BE2C (cell line): ENCODE measurements at regions not wholly inside any gene's neighbourhood (a gene's known extent, or its start where the extent isn't known, plus 50 kb on each side); places are given as distances from the start of the nearest gene placed in this dataset.
"Not testable (repeated sequence)": the region's sequence is repeated elsewhere in the genome, so short reads cannot be mapped to it uniquely, and the experiment has no call there.

Experiments
- DNase-seq: peaks from one replicate; pipeline ENCODE4 v3.0.0-alpha.2; 2020
- H3K27me3 ChIP-seq: fragments of 250-450 bp; sonication (Bioruptor Pico); 2 replicates; pipeline ENCODE4 v1.5.1; 2020; ENCODE audit warnings: mild to moderate bottlenecking
- H3K36me3 ChIP-seq: fragments of 250-450 bp; sonication (Bioruptor Pico); 2 replicates; pipeline ENCODE4 v1.5.1; 2020; ENCODE audit warnings: mild to moderate bottlenecking
- H3K4me1 ChIP-seq: fragments of 250-450 bp; sonication (Bioruptor Pico); 2 replicates; pipeline ENCODE4 v1.5.1; 2020
- H3K4me3 ChIP-seq: 2 replicates; pipeline ENCODE4 v1.5.1; 2011; ENCODE audit warnings: low read depth, low read length
- H3K9me3 ChIP-seq: fragments of 250-450 bp; sonication (Bioruptor Pico); 2 replicates; pipeline ENCODE4 v1.5.1; 2020
- CTCF ChIP-seq: IDR thresholded peaks from 2 replicates; pipeline ENCODE4 v1.5.1; 2012; ENCODE audit warnings: mild to moderate bottlenecking, low read depth, low read length

- Histone ChIP-seq H3K27me3 (no peaks in the 10 kb centered on the region), H3K4me1 (no peaks in the 10 kb centered on the region), H3K4me3 (no peak overlapping the region), H3K9me3 (no peaks in the 10 kb centered on the region), H3K36me3 (no peaks in the 10 kb centered on the region)
- TF ChIP-seq CTCF: no peak
- DNase-seq: no peak
These were observed 57.5 kb upstream of the ALX4 start for GRCh38 chr11:44367452-44367851.

GRCh38 chr11:44368886-44369285, 58.9 kb upstream of the ALX4 start:
- Histone ChIP-seq H3K4me3 (no peak overlapping the region), H3K27me3 (no peaks in the 10 kb centered on the region), H3K36me3 (no peaks in the 10 kb centered on the region), H3K9me3 (no peaks in the 10 kb centered on the region), H3K4me1 (no peaks in the 10 kb centered on the region)
- no peak for DNase-seq
- TF ChIP-seq CTCF: no peak

- H3K9me3 ChIP-seq, H3K4me1 ChIP-seq: not testable (repeated sequence)
These were observed 61.1 kb upstream of the ALX4 start for GRCh38 chr11:44371042-44371441.

GRCh38 chr11:44371706-44372105, 61.8 kb upstream of the ALX4 start:
- Histone ChIP-seq H3K27me3 (no peaks in the 10 kb centered on the region), H3K36me3 (no peaks in the 10 kb centered on the region), H3K4me3 (no peak overlapping the region), H3K9me3 (no peaks in the 10 kb centered on the region), H3K4me1 (no peaks in the 10 kb centered on the region)
- DNase-seq: no peak
- TF ChIP-seq CTCF: no peak

More at GRCh38 chr11:44371042-44371441, 61.1 kb upstream of the ALX4 start:
- H3K36me3 ChIP-seq, DNase-seq, H3K4me3 ChIP-seq, H3K27me3 ChIP-seq: not testable (repeated sequence)

GRCh38 chr11:44372989-44373388, 63.0 kb upstream of the ALX4 start:
- H3K36me3 ChIP-seq: no peaks in the 10 kb centered on the region
- H3K4me3 ChIP-seq: no peak overlapping the region
- no peak for TF ChIP-seq CTCF
- DNase-seq: no peak
- no peaks in the 10 kb centered on the region for H3K9me3 ChIP-seq
- no peaks in the 10 kb centered on the region for H3K27me3 ChIP-seq
- H3K4me1 ChIP-seq: no peaks in the 10 kb centered on the region

GRCh38 chr11:44374001-44374400, 64.1 kb upstream of the ALX4 start:
- no peaks in the 10 kb centered on the region for H3K27me3 ChIP-seq
- TF ChIP-seq CTCF: no peak

GRCh38 chr11:44376423-44376822, 66.5 kb upstream of the ALX4 start:
- DNase-seq: no peak
- Histone ChIP-seq H3K27me3 (no peaks in the 10 kb centered on the region), H3K4me3 (no peak overlapping the region), H3K9me3 (no peaks in the 10 kb centered on the region), H3K4me1 (no peaks in the 10 kb centered on the region), H3K36me3 (no peaks in the 10 kb centered on the region)
- TF ChIP-seq CTCF: no peak

More at GRCh38 chr11:44374001-44374400, 64.1 kb upstream of the ALX4 start:
- Histone ChIP-seq H3K4me3 (no peak overlapping the region), H3K9me3 (no peaks in the 10 kb centered on the region), H3K36me3 (no peaks in the 10 kb centered on the region), H3K4me1 (no peaks in the 10 kb centered on the region)
- no peak for DNase-seq
